ENCODE measurements at regions not wholly inside any gene's neighbourhood (a gene's known extent, or its start where the extent isn't known, plus 50 kb on each side); places are given as distances from the start of the nearest gene placed in this dataset.

DNA sequence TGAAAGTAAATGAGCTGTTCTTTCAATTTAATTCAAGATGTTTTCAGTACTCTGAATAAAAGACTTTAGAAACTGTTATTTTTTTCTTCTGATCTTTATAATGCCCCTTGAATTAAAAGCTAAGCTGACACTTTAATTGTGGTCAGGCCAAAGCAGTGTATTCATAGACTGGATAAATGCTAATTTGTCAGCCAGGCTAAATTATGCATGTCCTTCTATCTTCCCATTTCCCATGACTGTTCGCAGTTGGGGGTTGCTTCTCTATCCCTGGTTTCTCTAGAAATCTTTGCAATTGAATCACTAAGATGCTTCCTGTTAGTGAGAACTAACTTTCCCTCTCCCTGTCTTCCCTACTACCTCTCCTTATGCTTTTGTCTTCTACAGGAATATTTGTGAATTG, 396.2 kb downstream of the RFPL4B start:
- H3K4me3 Mint-ChIP-seq: no peak overlapping the region
- no peak overlapping the region for H3K27ac Mint-ChIP-seq
- H3K27me3 Mint-ChIP-seq (ENCODE audit: low read depth, poor library complexity): no peaks in the 10 kb centered on the region
- H3K4me1 Mint-ChIP-seq: no peaks in the 10 kb centered on the region
- DNase-seq: no peak
- no peak for TF ChIP-seq CTCF (IDR thresholded peaks at IDR 0.05)
- no peaks in the 10 kb centered on the region for H3K36me3 Mint-ChIP-seq (ENCODE audit: low read depth)
- H3K9me3 Mint-ChIP-seq: peaks cover 3% of the 10 kb centered on the region

GRCh38 chr6:112744827-112745226, 397.7 kb downstream of the RFPL4B start:
- no peaks in the 10 kb centered on the region for H3K4me1 Mint-ChIP-seq
- no peak for DNase-seq
- no peak for TF ChIP-seq CTCF (IDR thresholded peaks at IDR 0.05)

DNA sequence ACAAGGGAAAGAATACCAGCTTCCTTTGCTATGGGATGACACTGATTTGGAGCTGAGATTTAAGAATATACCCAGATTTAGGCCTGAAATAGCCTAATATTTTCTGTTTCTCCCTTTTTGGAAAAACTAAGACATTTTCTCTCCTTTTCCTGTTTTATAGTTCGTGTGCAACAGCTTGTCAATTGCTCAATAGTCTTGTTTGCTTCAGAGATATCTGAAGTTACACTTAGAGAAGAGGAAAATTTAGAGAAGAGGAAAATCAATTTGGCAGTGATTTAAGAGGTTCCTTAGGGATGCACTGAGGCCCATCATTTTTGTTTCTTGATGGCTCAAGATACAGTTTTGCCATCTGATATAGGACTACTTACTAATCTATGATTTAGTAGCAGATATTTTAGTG, 398.6 kb downstream of the RFPL4B start:
- Mint-ChIP-seq H3K9me3 (no peaks in the 10 kb centered on the region), H3K27ac (no peak overlapping the region), H3K4me1 (no peaks in the 10 kb centered on the region), H3K4me3 (no peak overlapping the region), H3K36me3 (ENCODE audit: low read depth) (no peaks in the 10 kb centered on the region), H3K27me3 (ENCODE audit: low read depth, poor library complexity) (no peaks in the 10 kb centered on the region)
- DNase-seq: no peak
- TF ChIP-seq CTCF (IDR thresholded peaks at IDR 0.05): no peak

More at GRCh38 chr6:112744827-112745226, 397.7 kb downstream of the RFPL4B start:
- Mint-ChIP-seq H3K27ac (no peak overlapping the region), H3K9me3 (no peaks in the 10 kb centered on the region), H3K27me3 (ENCODE audit: low read depth, poor library complexity) (no peaks in the 10 kb centered on the region), H3K4me3 (no peak overlapping the region), H3K36me3 (ENCODE audit: low read depth) (no peaks in the 10 kb centered on the region)

GRCh38 chr6:112749673-112750072, 402.5 kb downstream of the RFPL4B start:
- Mint-ChIP-seq H3K4me3 (no peak overlapping the region), H3K9me3 (no peaks in the 10 kb centered on the region), H3K36me3 (ENCODE audit: low read depth) (no peaks in the 10 kb centered on the region), H3K4me1 (no peaks in the 10 kb centered on the region), H3K27me3 (ENCODE audit: low read depth, poor library complexity) (no peaks in the 10 kb centered on the region), H3K27ac (no peak overlapping the region)
- no peak for TF ChIP-seq CTCF (IDR thresholded peaks at IDR 0.05)
- DNase-seq: no peak

DNA sequence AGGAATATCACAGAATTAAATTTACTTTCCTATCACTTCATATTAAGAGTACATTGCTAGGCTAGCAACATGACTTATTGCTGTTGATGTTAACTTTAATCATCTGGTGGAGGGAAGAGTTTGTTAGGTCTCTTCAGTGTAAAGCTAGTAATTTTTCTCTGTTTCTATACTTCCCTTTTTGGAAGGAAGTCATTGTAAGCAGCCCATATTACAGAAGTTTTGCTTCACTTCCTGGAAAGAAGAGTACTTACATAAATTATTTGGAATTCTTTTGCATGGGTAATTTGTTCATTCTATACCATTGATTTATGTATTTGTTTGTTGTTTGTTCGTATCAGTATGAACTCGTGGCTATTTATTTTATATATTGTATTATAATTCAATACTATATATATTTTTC, 405.2 kb downstream of the RFPL4B start:
- no peaks in the 10 kb centered on the region for H3K4me1 Mint-ChIP-seq
- no peak overlapping the region for H3K4me3 Mint-ChIP-seq
- no peak for TF ChIP-seq CTCF (IDR thresholded peaks at IDR 0.05)
- peaks cover 3% of the 10 kb centered on the region for H3K27me3 Mint-ChIP-seq (ENCODE audit: low read depth, poor library complexity)
- DNase-seq: no peak
- H3K36me3 Mint-ChIP-seq (ENCODE audit: low read depth): no peaks in the 10 kb centered on the region
- H3K27ac Mint-ChIP-seq: no peak overlapping the region
- peaks cover 11% of the 10 kb centered on the region for H3K9me3 Mint-ChIP-seq

- H3K4me3 Mint-ChIP-seq: no peak overlapping the region
- H3K36me3 Mint-ChIP-seq (ENCODE audit: low read depth): no peaks in the 10 kb centered on the region
- no peaks in the 10 kb centered on the region for H3K4me1 Mint-ChIP-seq
- TF ChIP-seq CTCF (IDR thresholded peaks at IDR 0.05): no peak
- H3K9me3 Mint-ChIP-seq: peaks cover 15% of the 10 kb centered on the region
- H3K27ac Mint-ChIP-seq: no peak overlapping the region
- H3K27me3 Mint-ChIP-seq (ENCODE audit: low read depth, poor library complexity): peaks cover 3% of the 10 kb centered on the region
- DNase-seq: no peak
Observed at GRCh38 chr6:112752791-112753190, 405.7 kb downstream of the RFPL4B start.

Data from nephron progenitor cell (in vitro differentiated cells).